ENCODE measurements at regions not wholly inside any gene's neighbourhood (a gene's known extent, or its start where the extent isn't known, plus 50 kb on each side); places are given as distances from the start of the nearest gene placed in this dataset.

DNA sequence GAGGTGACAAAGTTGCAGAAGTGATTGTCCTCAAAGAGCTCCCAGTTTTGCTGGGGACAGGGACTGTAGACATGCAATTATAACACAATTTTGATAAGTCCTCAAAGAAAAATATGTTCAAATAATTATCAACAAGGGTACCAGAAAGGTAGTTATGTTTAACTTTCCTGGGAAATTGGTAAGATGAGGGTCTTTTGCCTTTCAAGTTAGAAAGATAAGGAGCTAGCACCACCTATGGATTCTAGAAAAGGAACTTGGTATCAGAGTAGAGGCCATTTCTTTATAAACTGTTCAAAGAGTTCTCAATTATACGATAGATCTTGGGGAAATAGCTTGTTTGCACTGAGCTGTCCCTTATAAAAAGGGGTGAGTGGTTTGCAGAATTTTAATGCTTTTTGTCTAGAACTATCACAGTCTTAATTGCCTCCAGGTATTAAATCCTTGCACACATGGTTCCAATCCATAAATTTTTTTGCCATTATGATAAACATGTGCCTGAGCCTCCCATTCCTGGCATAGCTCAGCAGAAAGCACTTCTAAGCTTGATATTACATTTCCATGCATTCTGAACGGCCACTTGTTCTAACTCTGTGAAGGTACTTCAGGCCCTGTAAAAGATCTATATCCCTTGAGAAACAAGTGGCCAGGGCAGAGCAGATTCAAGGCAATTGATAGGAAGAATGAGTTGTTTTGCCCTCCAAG, 247.5 kb upstream of the LRIG1 start:
- H3K4me3 ChIP-seq (ENCODE audit: low read depth, low read length): no peak overlapping the region
- TF ChIP-seq, protein P1, sequence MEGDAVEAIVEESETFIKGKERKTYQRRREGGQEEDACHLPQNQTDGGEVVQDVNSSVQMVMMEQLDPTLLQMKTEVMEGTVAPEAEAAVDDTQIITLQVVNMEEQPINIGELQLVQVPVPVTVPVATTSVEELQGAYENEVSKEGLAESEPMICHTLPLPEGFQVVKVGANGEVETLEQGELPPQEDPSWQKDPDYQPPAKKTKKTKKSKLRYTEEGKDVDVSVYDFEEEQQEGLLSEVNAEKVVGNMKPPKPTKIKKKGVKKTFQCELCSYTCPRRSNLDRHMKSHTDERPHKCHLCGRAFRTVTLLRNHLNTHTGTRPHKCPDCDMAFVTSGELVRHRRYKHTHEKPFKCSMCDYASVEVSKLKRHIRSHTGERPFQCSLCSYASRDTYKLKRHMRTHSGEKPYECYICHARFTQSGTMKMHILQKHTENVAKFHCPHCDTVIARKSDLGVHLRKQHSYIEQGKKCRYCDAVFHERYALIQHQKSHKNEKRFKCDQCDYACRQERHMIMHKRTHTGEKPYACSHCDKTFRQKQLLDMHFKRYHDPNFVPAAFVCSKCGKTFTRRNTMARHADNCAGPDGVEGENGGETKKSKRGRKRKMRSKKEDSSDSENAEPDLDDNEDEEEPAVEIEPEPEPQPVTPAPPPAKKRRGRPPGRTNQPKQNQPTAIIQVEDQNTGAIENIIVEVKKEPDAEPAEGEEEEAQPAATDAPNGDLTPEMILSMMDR (IDR thresholded peaks at IDR 0.05; ENCODE audit: insufficient read depth, low read depth, low read length, missing control alignments): no peak
- DNase-seq (ENCODE audit: low read depth): no peak

GRCh38 chr3:66751842-66752241, 246.3 kb upstream of the KBTBD8 start:
- no peak for DNase-seq (ENCODE audit: low read depth)
- no peak overlapping the region for H3K4me3 ChIP-seq (ENCODE audit: low read depth, low read length)
- TF ChIP-seq, protein P1 (IDR thresholded peaks at IDR 0.05; ENCODE audit: insufficient read depth, low read depth, low read length, missing control alignments): no peak

GRCh38 chr3:66753670-66754069, 244.4 kb upstream of the KBTBD8 start:
- TF ChIP-seq, protein P1 (IDR thresholded peaks at IDR 0.05; ENCODE audit: insufficient read depth, low read depth, low read length, missing control alignments): no peak
- H3K4me3 ChIP-seq (ENCODE audit: low read depth, low read length): no peak overlapping the region

DNA sequence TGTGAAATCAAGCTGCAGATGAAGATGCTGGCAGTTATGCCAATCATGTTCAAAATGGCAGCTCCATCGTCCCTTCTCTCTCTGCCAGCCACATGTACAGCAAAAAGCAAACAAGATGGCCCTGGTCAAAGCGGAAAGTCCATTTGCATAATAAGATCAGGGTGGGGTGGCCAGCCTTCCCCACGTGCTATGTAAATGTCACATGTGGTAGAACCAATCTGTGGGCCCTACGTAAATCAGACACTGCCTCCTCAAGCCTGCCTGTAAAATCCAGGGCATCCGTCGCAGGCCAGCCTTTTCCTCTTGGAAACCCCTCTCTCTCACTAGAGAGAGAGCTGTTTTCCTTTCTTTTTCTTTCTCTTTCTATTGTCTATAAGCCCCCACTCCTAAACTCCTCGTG, 243.5 kb upstream of the KBTBD8 start:
- TF ChIP-seq, protein P1 (IDR thresholded peaks at IDR 0.05; ENCODE audit: insufficient read depth, low read depth, low read length, missing control alignments): no peak
- no peak overlapping the region for H3K4me3 ChIP-seq (ENCODE audit: low read depth, low read length)
- no peak for DNase-seq (ENCODE audit: low read depth)

More at GRCh38 chr3:66753670-66754069, 244.4 kb upstream of the KBTBD8 start:
- DNase-seq (ENCODE audit: low read depth): no peak

DNA sequence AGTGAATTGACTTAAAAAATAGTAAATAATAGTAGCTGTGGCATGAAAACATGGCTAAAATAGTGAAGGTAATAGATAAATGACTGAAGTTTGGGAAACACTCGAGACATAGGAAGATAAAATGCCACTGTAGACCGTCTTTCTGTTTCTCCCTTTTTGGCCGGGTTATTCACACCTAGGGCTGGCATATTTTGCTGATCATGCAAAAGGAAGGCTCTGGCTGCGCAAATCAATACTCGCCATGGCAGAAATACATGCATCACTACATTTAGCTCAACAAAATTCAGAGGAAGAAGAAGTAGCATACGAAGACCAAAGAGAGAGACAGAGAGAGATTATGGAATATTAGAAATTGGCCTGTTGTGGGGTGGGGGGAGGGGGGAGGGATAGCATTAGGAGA, 242.2 kb upstream of the KBTBD8 start:
- no peak for DNase-seq (ENCODE audit: low read depth)
- no peak overlapping the region for H3K4me3 ChIP-seq (ENCODE audit: low read depth, low read length)
- TF ChIP-seq, protein P1 (IDR thresholded peaks at IDR 0.05; ENCODE audit: insufficient read depth, low read depth, low read length, missing control alignments): no peak

GRCh38 chr3:66756468-66757036, 241.6 kb upstream of the KBTBD8 start:
- TF ChIP-seq, protein P1 (IDR thresholded peaks at IDR 0.05; ENCODE audit: insufficient read depth, low read depth, low read length, missing control alignments): no peak
- no peak overlapping the region for H3K4me3 ChIP-seq (ENCODE audit: low read depth, low read length)
- no peak for DNase-seq (ENCODE audit: low read depth)

Measured in GM12865 (cell line).